NCI-H82 treated with DMSO at 0.1 percent for 48 hours (cell line): ENCODE measurements at regions not wholly inside any gene's neighbourhood (a gene's known extent, or its start where the extent isn't known, plus 50 kb on each side); places are given as distances from the start of the nearest gene placed in this dataset.
A peak's percentile ranks its signal among the peaks of the same experiment; 100 is the strongest.
"Not testable (repeated sequence)": the region's sequence is repeated elsewhere in the genome, so short reads cannot be mapped to it uniquely, and the experiment has no call there.

Experiments used
- DNase-seq: peaks from one replicate; lab custom pipeline; 2025; ENCODE audit not compliant: unreplicated experiment; lab: John Stamatoyannopoulos, UW

GRCh38 chr7:3135626-3136025, 92.0 kb upstream of the CARD11 start:
- no peak for DNase-seq

GRCh38 chr7:3138206-3138605, 94.5 kb upstream of the CARD11 start:
- no peak for DNase-seq

GRCh38 chr7:3138997-3139396, 95.3 kb upstream of the CARD11 start:
- no peak for DNase-seq

GRCh38 chr7:3140834-3141233, 97.2 kb upstream of the CARD11 start:
- no peak for DNase-seq

GRCh38 chr7:3141326-3141725, 97.7 kb upstream of the CARD11 start:
- no peak for DNase-seq

- no peak for DNase-seq
Observed at GRCh38 chr7:3143869-3144775, 100.5 kb upstream of the CARD11 start.

- DNase-seq = not testable (repeated sequence)
Observed at GRCh38 chr7:3144776-3145125, 101.1 kb upstream of the CARD11 start.

- no peak for DNase-seq
Observed at GRCh38 chr7:3146571-3147226, 103.0 kb upstream of the CARD11 start.

- DNase-seq = not testable (repeated sequence)
Observed at GRCh38 chr7:3148471-3148870, 104.8 kb upstream of the CARD11 start.

GRCh38 chr7:3149231-3149995, 105.7 kb upstream of the CARD11 start:
- DNase-seq = no peak

GRCh38 chr7:3150027-3150426, 106.4 kb upstream of the CARD11 start:
- no peak for DNase-seq

- DNase-seq = no peak
Observed at GRCh38 chr7:3151784-3152183, 108.1 kb upstream of the CARD11 start.

GRCh38 chr7:3152714-3153113, 109.0 kb upstream of the CARD11 start:
- no peak for DNase-seq

GRCh38 chr7:3153118-3153517, 109.5 kb upstream of the CARD11 start:
- no peak for DNase-seq

- no peak for DNase-seq
Observed at GRCh38 chr7:3154317-3154716, 110.7 kb upstream of the CARD11 start.

GRCh38 chr7:3154881-3155494, 111.3 kb upstream of the CARD11 start:
- peak; percentile 1 for DNase-seq

GRCh38 chr7:3156508-3156907, 112.8 kb upstream of the CARD11 start:
- DNase-seq = no peak

GRCh38 chr7:3157566-3158287, 114.1 kb upstream of the CARD11 start:
- no peak for DNase-seq

- no peak for DNase-seq
Observed at GRCh38 chr7:3158341-3158760, 114.7 kb upstream of the CARD11 start.

GRCh38 chr7:3159039-3159438, 115.4 kb upstream of the CARD11 start:
- no peak for DNase-seq

GRCh38 chr7:3159445-3159844, 115.8 kb upstream of the CARD11 start:
- no peak for DNase-seq
